Body of pancreas (tissue), 4 donors: ENCODE measurements at regions not wholly inside any gene's neighbourhood (a gene's known extent, or its start where the extent isn't known, plus 50 kb on each side); places are given as distances from the start of the nearest gene placed in this dataset.

Experiments
- POLR2A ChIP-seq, 3 donors: fragments of 450-650 bp; IDR thresholded peaks; one replicate each; pipeline ENCODE4 v1.6.1; 2016; ENCODE audit warnings: antibody characterized with exemption in 3 of 3, mild to moderate bottlenecking in 2 of 3
- TF ChIP-seq, protein P1 (sequence below), 7 experiments: fragments of 450-650 bp in 4 of 7; fragments of 200-600 bp in 3 of 7; sonication (generic) in 3 of 7; IDR thresholded peaks; one replicate each; pipeline ENCODE4 v1.5.1; 2016 to 2019; ENCODE audit warnings: antibody characterized with exemption in 7 of 7

DNA sequence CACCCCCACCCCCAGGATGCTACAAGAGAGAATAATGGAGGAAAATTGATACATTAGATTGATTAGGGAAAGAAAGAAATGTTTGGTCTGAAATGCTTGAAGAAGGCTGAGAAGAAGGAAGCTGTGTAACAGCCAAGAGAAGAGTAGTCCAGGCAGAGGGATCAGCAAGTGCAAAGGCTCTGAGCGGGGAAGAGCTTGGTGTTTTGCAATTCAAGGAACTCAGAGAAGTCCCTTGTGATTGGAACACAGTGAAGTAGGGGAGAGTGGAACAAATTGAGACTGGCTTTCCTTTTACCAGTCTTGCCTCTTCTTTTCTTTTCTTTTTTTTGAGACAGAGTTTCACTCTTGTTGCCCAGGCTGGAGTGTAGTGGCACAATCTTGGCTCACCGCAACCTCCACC is 76.6 kb upstream of the CHD6 start:
- TF ChIP-seq, protein P1, sequence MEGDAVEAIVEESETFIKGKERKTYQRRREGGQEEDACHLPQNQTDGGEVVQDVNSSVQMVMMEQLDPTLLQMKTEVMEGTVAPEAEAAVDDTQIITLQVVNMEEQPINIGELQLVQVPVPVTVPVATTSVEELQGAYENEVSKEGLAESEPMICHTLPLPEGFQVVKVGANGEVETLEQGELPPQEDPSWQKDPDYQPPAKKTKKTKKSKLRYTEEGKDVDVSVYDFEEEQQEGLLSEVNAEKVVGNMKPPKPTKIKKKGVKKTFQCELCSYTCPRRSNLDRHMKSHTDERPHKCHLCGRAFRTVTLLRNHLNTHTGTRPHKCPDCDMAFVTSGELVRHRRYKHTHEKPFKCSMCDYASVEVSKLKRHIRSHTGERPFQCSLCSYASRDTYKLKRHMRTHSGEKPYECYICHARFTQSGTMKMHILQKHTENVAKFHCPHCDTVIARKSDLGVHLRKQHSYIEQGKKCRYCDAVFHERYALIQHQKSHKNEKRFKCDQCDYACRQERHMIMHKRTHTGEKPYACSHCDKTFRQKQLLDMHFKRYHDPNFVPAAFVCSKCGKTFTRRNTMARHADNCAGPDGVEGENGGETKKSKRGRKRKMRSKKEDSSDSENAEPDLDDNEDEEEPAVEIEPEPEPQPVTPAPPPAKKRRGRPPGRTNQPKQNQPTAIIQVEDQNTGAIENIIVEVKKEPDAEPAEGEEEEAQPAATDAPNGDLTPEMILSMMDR (IDR thresholded peaks at IDR 0.05), result no peak
- TF ChIP-seq POLR2A (IDR thresholded peaks at IDR 0.05), result no peak
